ENCODE measurements at regions not wholly inside any gene's neighbourhood (a gene's known extent, or its start where the extent isn't known, plus 50 kb on each side); places are given as distances from the start of the nearest gene placed in this dataset.

DNA sequence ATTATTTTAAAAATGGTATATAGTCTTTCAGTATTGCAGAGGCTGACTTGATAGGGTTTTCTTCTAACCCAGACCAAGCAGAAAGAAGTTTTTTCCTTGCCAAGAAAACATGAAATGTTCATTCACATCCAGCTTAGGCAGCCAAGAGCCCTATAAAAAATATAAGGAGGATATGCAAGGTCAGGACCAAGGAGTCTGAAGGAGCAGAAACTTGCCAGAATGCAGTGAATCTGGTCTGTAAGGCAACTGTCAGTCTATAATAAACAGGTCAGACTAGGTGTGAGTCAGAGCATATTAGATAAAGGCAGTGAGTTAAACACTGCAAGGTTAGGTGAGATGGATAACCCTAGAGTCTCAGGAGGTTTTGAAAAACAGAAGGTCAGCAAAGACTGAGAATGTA, 645.5 kb downstream of the C12orf50 start:
- FAIRE-seq: no peak
- POLR2A ChIA-PET: no interaction called here
- no peaks in the 10 kb centered on the region for H3K4me1 ChIP-seq (ENCODE audit: control insufficient read depth, extremely low read depth, insufficient read depth, low read length)

DNA sequence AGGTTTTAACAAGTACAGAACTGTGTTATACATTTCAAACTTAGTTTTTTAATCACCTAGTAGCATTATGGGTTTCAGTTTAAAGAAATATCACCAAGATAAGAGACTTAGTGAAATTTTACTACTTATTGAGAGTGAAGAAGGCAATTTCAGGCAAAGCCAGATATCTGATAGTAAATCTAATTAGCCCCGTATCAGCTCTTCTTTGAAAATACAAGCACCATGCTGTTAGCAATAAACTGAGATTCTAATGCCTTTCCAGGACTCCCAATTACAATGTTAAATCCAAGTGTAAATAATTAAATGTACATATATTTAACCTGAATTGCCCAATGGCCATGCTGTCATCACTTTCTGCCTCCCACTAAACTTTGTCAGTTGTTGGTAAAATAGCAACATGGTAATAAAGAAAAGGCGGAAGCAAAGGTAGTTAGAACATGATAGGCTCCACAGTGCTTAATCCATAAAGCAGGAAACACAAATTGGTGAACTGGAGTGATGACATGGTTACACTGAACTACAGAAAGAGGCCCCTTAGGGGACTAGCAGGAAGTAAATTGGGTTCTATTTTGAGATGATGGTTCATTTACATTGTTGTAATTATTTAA, 646.1 kb downstream of the C12orf50 start:
- dilution Hi-C loops (cut with MboI; ENCODE audit: extremely low pct_ligation_motif_present, low sequenced_read_pairs): no loop called here
- no TSS peak for BruUV-seq (replicated peaks)
- H3K27ac ChIP-seq (ENCODE audit: insufficient read depth, low read depth, low read length): no peak overlapping the region
- no peak overlapping the region for H2AFZ ChIP-seq (ENCODE audit: low read depth, low read length)
- ChIA-PET POLR2A (no interaction called here), CTCF (interaction anchor here (1.3 kb wide), 1 partner anchor 111 kb away, joined by 3 read pairs; no protein-coding TSS in a partner anchor)
- no peak overlapping the region for H3K4me3 ChIP-seq (replicated peaks in 1 of 3; ENCODE audit: insufficient read depth in 1 of 3, low read depth in 1 of 3, low read length in 3 of 3)
- H3K79me2 ChIP-seq (ENCODE audit: control insufficient read depth, insufficient read depth, low read length): no peaks in the 10 kb centered on the region
- no peaks in the 10 kb centered on the region for H3K36me3 ChIP-seq (ENCODE audit: control insufficient read depth in 2 of 2, extremely low read depth in 1 of 2, insufficient read depth in 2 of 2, low read length in 2 of 2)
- no peak overlapping the region for H3K4me2 ChIP-seq (ENCODE audit: insufficient read depth, low read length)
- no peaks in the 10 kb centered on the region for H3K4me1 ChIP-seq (ENCODE audit: control insufficient read depth, extremely low read depth, insufficient read depth, low read length)
- intact Hi-C loops (cut with micrococcal nuclease): loop anchor here (5.0 kb wide), 1 partner anchor 111 kb away; no protein-coding TSS in a partner anchor
- H3K9me3 ChIP-seq (replicated peaks; ENCODE audit: control insufficient read depth, insufficient read depth, low read length): no peaks in the 10 kb centered on the region
- no peaks in the 10 kb centered on the region for H3K9me1 ChIP-seq (replicated peaks; ENCODE audit: control insufficient read depth, extremely low read depth, insufficient read depth, low read length)
- no peak overlapping the region for H3K9ac ChIP-seq (replicated peaks; ENCODE audit: extremely low read depth, insufficient read depth, low read length)
- FAIRE-seq (no peak), DNase-seq (ENCODE audit: low read depth, low spot score) (no peak)
- H3K27me3 ChIP-seq (ENCODE audit: control insufficient read depth in 2 of 2, insufficient read depth in 2 of 2, low read length in 2 of 2): peaks cover 0 to 2% of the 10 kb centered on the region in 2 experiments
- TF ChIP-seq MYC (IDR thresholded peaks at IDR 0.05; ENCODE audit: low read depth, low read length): no peak
- TF ChIP-seq POLR2A (IDR thresholded peaks at IDR 0.05; ENCODE audit: low read depth, low read length): no peak
- TF ChIP-seq POLR2AphosphoS5 (IDR thresholded peaks at IDR 0.05; ENCODE audit: insufficient read depth, low read depth, low read length): no peak
- no peak for TF ChIP-seq GATA2 (IDR thresholded peaks at IDR 0.05; ENCODE audit: insufficient read depth, insufficient read length, low read depth, low read length)
- TF ChIP-seq JUN (IDR thresholded peaks at IDR 0.05; ENCODE audit: borderline replicate concordance, insufficient read depth, insufficient read length, low read depth): no peak
- H4K20me1 ChIP-seq (replicated peaks; ENCODE audit: control insufficient read depth, extremely low read depth, insufficient read depth, low read length): no peaks in the 10 kb centered on the region

More for the DNA sequence above, 645.5 kb downstream of the C12orf50 start:
- intact Hi-C loops (cut with micrococcal nuclease): loop anchor here (5.0 kb wide), 1 partner anchor 111 kb away; no protein-coding TSS in a partner anchor
- H3K4me3 ChIP-seq (replicated peaks in 1 of 3; ENCODE audit: insufficient read depth in 1 of 3, low read depth in 1 of 3, low read length in 3 of 3): no peak overlapping the region
- H3K9me1 ChIP-seq (replicated peaks; ENCODE audit: control insufficient read depth, extremely low read depth, insufficient read depth, low read length): no peaks in the 10 kb centered on the region
- peaks cover 0 to 2% of the 10 kb centered on the region in 2 experiments for H3K27me3 ChIP-seq (ENCODE audit: control insufficient read depth in 2 of 2, insufficient read depth in 2 of 2, low read length in 2 of 2)
- no peaks in the 10 kb centered on the region for H3K36me3 ChIP-seq (ENCODE audit: control insufficient read depth in 2 of 2, extremely low read depth in 1 of 2, insufficient read depth in 2 of 2, low read length in 2 of 2)
- no peak overlapping the region for H2AFZ ChIP-seq (ENCODE audit: low read depth, low read length)
- H3K9ac ChIP-seq (replicated peaks; ENCODE audit: extremely low read depth, insufficient read depth, low read length): no peak overlapping the region
- DNase-seq (ENCODE audit: low read depth, low spot score): no peak
- no peaks in the 10 kb centered on the region for H3K79me2 ChIP-seq (ENCODE audit: control insufficient read depth, insufficient read depth, low read length)
- H3K4me2 ChIP-seq (ENCODE audit: insufficient read depth, low read length): no peak overlapping the region
- H3K9me3 ChIP-seq (replicated peaks; ENCODE audit: control insufficient read depth, insufficient read depth, low read length): no peaks in the 10 kb centered on the region
- CTCF ChIA-PET: interaction anchor here (1.3 kb wide), 1 partner anchor 112 kb away, joined by 3 read pairs; no protein-coding TSS in a partner anchor
- no TSS peak for BruUV-seq (replicated peaks)
- TF ChIP-seq POLR2AphosphoS5 (IDR thresholded peaks at IDR 0.05; ENCODE audit: insufficient read depth, low read depth, low read length) (no peak), EZH2 (IDR thresholded peaks at IDR 0.05; ENCODE audit: borderline replicate concordance, low read depth, low read length, severe bottlenecking) (no peak)
- no peak overlapping the region for H3K27ac ChIP-seq (ENCODE audit: insufficient read depth, low read depth, low read length)
- dilution Hi-C loops (cut with MboI; ENCODE audit: extremely low pct_ligation_motif_present, low sequenced_read_pairs): no loop called here
- H4K20me1 ChIP-seq (replicated peaks; ENCODE audit: control insufficient read depth, extremely low read depth, insufficient read depth, low read length): no peaks in the 10 kb centered on the region

All from endothelial cell of umbilical vein (primary cell).